NT2/D1 (cell line): ENCODE measurements at regions not wholly inside any gene's neighbourhood (a gene's known extent, or its start where the extent isn't known, plus 50 kb on each side); places are given as distances from the start of the nearest gene placed in this dataset.

Experiments
- SUZ12 ChIP-seq: IDR thresholded peaks from 2 replicates; pipeline ENCODE4 v1.6.1; 2011; ENCODE audit not compliant: insufficient read length, insufficient read depth; ENCODE audit errors: extremely low read depth
- YY1 ChIP-seq: IDR thresholded peaks from 2 replicates; pipeline ENCODE4 v1.6.1; 2011; ENCODE audit not compliant: insufficient read length, insufficient read depth
- ZNF274 ChIP-seq: IDR thresholded peaks from 2 replicates; pipeline ENCODE4 v1.6.1; 2011; ENCODE audit warnings: mild to moderate bottlenecking, low read depth, low read length

DNA sequence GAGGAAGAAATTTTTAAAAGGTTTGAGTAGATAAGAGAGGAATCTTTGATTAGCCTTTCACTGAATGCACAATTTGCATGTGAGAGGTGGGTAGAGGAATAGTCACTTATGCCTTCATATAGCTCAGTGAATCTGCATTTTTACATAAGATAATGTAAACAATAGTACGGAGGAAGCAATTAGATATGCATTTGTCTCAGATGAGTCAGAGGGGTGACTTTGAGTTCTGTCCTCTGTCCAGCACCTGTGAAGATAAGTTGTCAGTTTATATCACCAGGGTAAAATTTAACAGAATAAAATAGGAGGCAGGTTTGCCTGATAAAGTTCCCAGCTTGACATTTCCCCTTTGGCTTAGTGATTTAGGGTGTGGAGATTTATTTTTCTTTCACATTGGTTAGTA is 841.9 kb downstream of the PCDH18 start:
- TF ChIP-seq SUZ12 (no peak), ZNF274 (no peak), YY1 (no peak)
